ENCODE measurements at regions not wholly inside any gene's neighbourhood (a gene's known extent, or its start where the extent isn't known, plus 50 kb on each side); places are given as distances from the start of the nearest gene placed in this dataset.

GRCh38 chr17:72476134-72476533, 355.3 kb downstream of the SOX9 start:
- BruUV-seq (replicated peaks) = no TSS peak
- ChIA-PET CTCF (no interaction called here), POLR2A (no interaction called here)
- no peaks in the 10 kb centered on the region for H4K20me1 ChIP-seq (replicated peaks; ENCODE audit: control insufficient read depth, extremely low read depth, insufficient read depth, low read length)
- no peak overlapping the region for H3K4me3 ChIP-seq (replicated peaks in 1 of 3; ENCODE audit: insufficient read depth in 1 of 3, low read depth in 1 of 3, low read length in 3 of 3)
- FAIRE-seq (no peak), DNase-seq (ENCODE audit: low read depth, low spot score) (no peak)
- H3K4me2 ChIP-seq (ENCODE audit: insufficient read depth, low read length) = no peak overlapping the region
- no peaks in the 10 kb centered on the region for H3K27me3 ChIP-seq (ENCODE audit: control insufficient read depth in 2 of 2, insufficient read depth in 2 of 2, low read length in 2 of 2)
- no peaks in the 10 kb centered on the region for H3K4me1 ChIP-seq (ENCODE audit: control insufficient read depth, extremely low read depth, insufficient read depth, low read length)
- H3K36me3 ChIP-seq (ENCODE audit: control insufficient read depth in 2 of 2, extremely low read depth in 1 of 2, insufficient read depth in 2 of 2, low read length in 2 of 2) = no peaks in the 10 kb centered on the region
- H3K79me2 ChIP-seq (ENCODE audit: control insufficient read depth, insufficient read depth, low read length) = no peaks in the 10 kb centered on the region
- H3K27ac ChIP-seq (ENCODE audit: insufficient read depth, low read depth, low read length) = no peak overlapping the region
- no peaks in the 10 kb centered on the region for H3K9me1 ChIP-seq (replicated peaks; ENCODE audit: control insufficient read depth, extremely low read depth, insufficient read depth, low read length)
- intact Hi-C loops (cut with micrococcal nuclease) = no loop called here
- H2AFZ ChIP-seq (ENCODE audit: low read depth, low read length) = no peak overlapping the region
- no peaks in the 10 kb centered on the region for H3K9me3 ChIP-seq (replicated peaks; ENCODE audit: control insufficient read depth, insufficient read depth, low read length)
- dilution Hi-C loops (cut with MboI; ENCODE audit: extremely low pct_ligation_motif_present, low sequenced_read_pairs) = no loop called here
- H3K9ac ChIP-seq (replicated peaks; ENCODE audit: extremely low read depth, insufficient read depth, low read length) = no peak overlapping the region
- TF ChIP-seq POLR2AphosphoS5 (IDR thresholded peaks at IDR 0.05; ENCODE audit: insufficient read depth, low read depth, low read length) (no peak), EZH2 (IDR thresholded peaks at IDR 0.05; ENCODE audit: borderline replicate concordance, low read depth, low read length, severe bottlenecking) (no peak), GATA2 (IDR thresholded peaks at IDR 0.05; ENCODE audit: insufficient read depth, insufficient read length, low read depth, low read length) (no peak), FOS (IDR thresholded peaks at IDR 0.05; ENCODE audit: borderline replicate concordance, insufficient read depth, low read length) (no peak), MAX (IDR thresholded peaks at IDR 0.05; ENCODE audit: insufficient read depth, insufficient read length) (no peak), POLR2A (IDR thresholded peaks at IDR 0.05; ENCODE audit: low read depth, low read length) (no peak), CTCF (IDR thresholded peaks at IDR 0.05; ENCODE audit: extremely low read depth in 1 of 2, insufficient read depth in 1 of 2, low read depth in 1 of 2, low read length in 2 of 2) (no peak), MYC (IDR thresholded peaks at IDR 0.05; ENCODE audit: low read depth, low read length) (no peak), JUN (IDR thresholded peaks at IDR 0.05; ENCODE audit: borderline replicate concordance, insufficient read depth, insufficient read length, low read depth) (no peak)
